Esophagus squamous epithelium (tissue), 5 donors: ENCODE measurements at regions not wholly inside any gene's neighbourhood (a gene's known extent, or its start where the extent isn't known, plus 50 kb on each side); places are given as distances from the start of the nearest gene placed in this dataset.

Source experiments
- DNase-seq: peaks from one replicate; lab custom pipeline; 2025; lab: John Stamatoyannopoulos, UW
- H3K27ac ChIP-seq, 4 donors: fragments of 200-600 bp; sonication (generic); one replicate each; pipeline ENCODE4 v1.5.1; 2016 to 2019; ENCODE audit warnings: mild to moderate bottlenecking in 1 of 4
- H3K27me3 ChIP-seq, 4 donors: fragments of 200-600 bp; sonication (generic); 1 replicate in 3 of 4; 2 replicates in 1 of 4; pipeline versions ENCODE4 v1.5.1 to v1.6.0; 2017 to 2021; ENCODE audit warnings: antibody characterized with exemption in 1 of 4
- H3K36me3 ChIP-seq, 3 donors: fragments of 200-600 bp; sonication (generic); one replicate each; pipeline ENCODE4 v1.5.1; 2016 to 2019
- H3K4me1 ChIP-seq, 3 donors: fragments of 200-600 bp; sonication (generic); one replicate each; pipeline ENCODE4 v1.5.1; 2017 to 2019
- H3K4me3 ChIP-seq, 4 donors: fragments of 200-600 bp; sonication (generic); 1 replicate in 3 of 4; 2 replicates in 1 of 4; pipeline ENCODE4 v1.5.1; 2016 to 2019; ENCODE audit warnings: mild to moderate bottlenecking in 2 of 4, moderate library complexity in 1 of 4
- H3K9me3 ChIP-seq, 3 donors: fragments of 200-600 bp; sonication (generic); one replicate each; pipeline ENCODE4 v1.5.1; 2016 to 2019
- POLR2A ChIP-seq, 4 donors: fragments of 450-650 bp; IDR thresholded peaks; one replicate each; pipeline ENCODE4 v1.6.1; 2017; ENCODE audit warnings: antibody characterized with exemption in 4 of 4, mild to moderate bottlenecking in 4 of 4, moderate library complexity in 3 of 4
- WGBS, 2 donors: methylation state at CpG; one replicate each; pipeline ENCODE4 v1.1.5; 2018; 5-methylcytosine and 5-hydroxymethylcytosine counted together
- intact Hi-C: fragments of 100-400 bp; cut with DNase I; formaldehyde crosslinking; loops from one replicate; pipeline ENCODE4 v1.15.0; 2022
- TF ChIP-seq, protein P1 (sequence below), 6 experiments: fragments of 450-650 bp in 4 of 6; fragments of 200-600 bp in 2 of 6; sonication (generic) in 2 of 6; IDR thresholded peaks; one replicate each; pipeline ENCODE4 v1.5.1; 2016 to 2019; ENCODE audit warnings: antibody characterized with exemption in 6 of 6, mild to moderate bottlenecking in 4 of 6, moderate library complexity in 4 of 6
- donor health status: DM: yes; HTN: yes; CAD: no.

DNA sequence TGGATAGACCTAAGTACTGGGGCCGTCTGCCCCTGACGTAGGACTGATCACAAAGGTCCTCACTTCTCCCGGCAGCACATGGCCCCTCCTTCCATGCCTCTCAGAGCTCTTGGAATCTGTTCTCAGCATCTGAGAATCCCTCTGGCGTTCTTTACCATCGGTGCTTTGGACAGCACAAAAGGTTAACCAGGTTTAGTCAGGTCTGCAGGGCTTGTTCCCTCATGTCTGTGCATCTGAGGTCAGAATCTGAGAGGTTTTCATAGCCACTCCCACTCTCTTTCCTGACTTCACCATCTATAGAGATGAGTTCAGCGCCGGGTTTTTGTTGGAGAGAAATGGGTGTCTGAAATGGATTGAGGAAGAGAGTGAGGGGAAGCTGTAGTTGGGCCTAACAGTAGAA, 130.0 kb upstream of the ARHGAP5 start:
- H3K27ac ChIP-seq = peak overlapping the region in 1 of 4 donors; percentile 75
- intact Hi-C loops = no loop called here
- 50 to 57% methylated on average over 5 of the region's 7 CpGs for WGBS, 2 donors

DNA sequence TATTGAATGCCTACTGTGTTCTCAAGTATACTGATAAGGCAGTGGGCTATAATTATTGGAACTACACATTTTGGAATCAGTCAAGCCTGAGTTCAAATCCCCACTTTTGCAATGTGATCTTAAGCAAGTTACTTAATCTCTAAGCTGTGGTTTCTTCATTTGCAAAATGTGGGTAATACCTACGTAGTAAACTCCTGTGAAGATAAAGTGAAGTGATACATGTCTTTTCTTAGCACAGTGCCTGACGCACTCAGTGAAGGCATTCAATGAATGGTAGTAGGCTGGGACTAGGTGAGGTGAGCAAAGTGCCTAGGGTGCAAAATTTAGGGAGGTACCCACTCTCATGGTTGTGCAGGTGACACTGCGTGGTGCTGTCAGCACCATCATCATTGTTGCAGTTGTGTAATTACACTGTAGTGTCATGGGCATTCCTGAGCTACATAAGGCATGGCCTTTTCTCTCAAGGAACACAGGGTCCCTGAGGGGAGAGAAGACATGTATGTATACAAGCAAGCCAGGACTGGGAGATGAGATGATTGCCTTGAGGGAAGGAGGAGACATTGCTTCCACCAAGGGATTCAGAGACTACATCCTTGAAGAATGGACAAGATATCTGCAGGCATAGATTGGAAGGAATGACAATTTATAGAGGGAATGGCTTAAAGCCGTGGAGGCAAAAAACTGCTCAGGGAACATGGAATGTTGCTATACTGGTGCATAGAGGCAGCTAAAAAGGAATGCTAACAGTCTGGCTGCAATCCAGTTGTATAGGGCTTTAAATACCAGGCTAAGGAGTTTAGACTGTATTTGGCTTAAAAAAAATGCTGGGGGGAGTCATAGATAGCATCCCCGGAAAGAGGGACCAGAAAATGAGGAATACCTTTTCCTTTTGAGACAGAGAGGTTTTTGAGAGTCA, 129.2 kb upstream of the ARHGAP5 start:
- intact Hi-C loops = no loop called here
- Histone ChIP-seq H3K27me3 (no peaks in the 10 kb centered on the region), H3K36me3 (no peaks in the 10 kb centered on the region), H3K27ac (peak overlapping the region in 1 of 4 donors; percentile 75), H3K9me3 (no peaks in the 10 kb centered on the region), H3K4me1 (peaks cover 6 to 58% (median 27%) of the 10 kb centered on the region in 3 donors), H3K4me3 (no peak overlapping the region)
- WGBS, 2 donors = 68 to 71% methylated on average over 4 to 5 of the region's 5 CpGs
- TF ChIP-seq, protein P1, sequence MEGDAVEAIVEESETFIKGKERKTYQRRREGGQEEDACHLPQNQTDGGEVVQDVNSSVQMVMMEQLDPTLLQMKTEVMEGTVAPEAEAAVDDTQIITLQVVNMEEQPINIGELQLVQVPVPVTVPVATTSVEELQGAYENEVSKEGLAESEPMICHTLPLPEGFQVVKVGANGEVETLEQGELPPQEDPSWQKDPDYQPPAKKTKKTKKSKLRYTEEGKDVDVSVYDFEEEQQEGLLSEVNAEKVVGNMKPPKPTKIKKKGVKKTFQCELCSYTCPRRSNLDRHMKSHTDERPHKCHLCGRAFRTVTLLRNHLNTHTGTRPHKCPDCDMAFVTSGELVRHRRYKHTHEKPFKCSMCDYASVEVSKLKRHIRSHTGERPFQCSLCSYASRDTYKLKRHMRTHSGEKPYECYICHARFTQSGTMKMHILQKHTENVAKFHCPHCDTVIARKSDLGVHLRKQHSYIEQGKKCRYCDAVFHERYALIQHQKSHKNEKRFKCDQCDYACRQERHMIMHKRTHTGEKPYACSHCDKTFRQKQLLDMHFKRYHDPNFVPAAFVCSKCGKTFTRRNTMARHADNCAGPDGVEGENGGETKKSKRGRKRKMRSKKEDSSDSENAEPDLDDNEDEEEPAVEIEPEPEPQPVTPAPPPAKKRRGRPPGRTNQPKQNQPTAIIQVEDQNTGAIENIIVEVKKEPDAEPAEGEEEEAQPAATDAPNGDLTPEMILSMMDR (IDR thresholded peaks at IDR 0.05) = no peak
- TF ChIP-seq POLR2A (IDR thresholded peaks at IDR 0.05) = no peak
- DNase-seq = no peak

More for the DNA sequence above, 130.0 kb upstream of the ARHGAP5 start:
- TF ChIP-seq, protein P1 (IDR thresholded peaks at IDR 0.05) = no peak
- TF ChIP-seq POLR2A (IDR thresholded peaks at IDR 0.05) = no peak
- DNase-seq = no peak
- Histone ChIP-seq H3K36me3 (no peaks in the 10 kb centered on the region), H3K4me1 (peaks cover 6 to 58% (median 27%) of the 10 kb centered on the region in 3 donors), H3K9me3 (no peaks in the 10 kb centered on the region), H3K4me3 (no peak overlapping the region), H3K27me3 (no peaks in the 10 kb centered on the region)

DNA sequence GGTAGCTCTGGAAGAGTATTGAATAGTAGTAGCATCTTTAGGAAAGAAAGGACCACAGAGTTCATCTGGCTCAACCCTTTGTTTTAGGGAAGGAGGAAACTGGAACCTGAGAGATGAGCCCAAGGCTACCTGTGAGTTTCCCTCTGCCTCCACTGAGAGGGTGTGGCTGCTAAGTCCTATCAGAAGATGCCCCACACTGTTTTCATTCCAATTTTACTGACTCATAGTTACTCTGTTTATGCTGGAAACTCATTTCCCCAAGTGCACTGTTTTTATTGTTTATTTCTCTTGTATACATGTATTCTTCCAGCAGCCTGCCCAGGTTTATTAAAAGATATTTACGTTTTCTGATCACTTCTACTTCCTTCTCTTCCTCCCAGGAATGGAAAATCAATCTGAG, 127.4 kb upstream of the ARHGAP5 start:
- no peak for TF ChIP-seq POLR2A (IDR thresholded peaks at IDR 0.05)
- TF ChIP-seq, protein P1 (IDR thresholded peaks at IDR 0.05) = no peak
- no peaks in the 10 kb centered on the region for H3K9me3 ChIP-seq
- 41 to 47% methylated on average over 1 of the region's 1 CpG for WGBS, 2 donors
- H3K36me3 ChIP-seq = no peaks in the 10 kb centered on the region
- no peak overlapping the region for H3K4me3 ChIP-seq
- H3K4me1 ChIP-seq = peaks cover 6 to 51% (median 24%) of the 10 kb centered on the region in 3 donors
- no peak for DNase-seq
- H3K27me3 ChIP-seq = no peaks in the 10 kb centered on the region
- H3K27ac ChIP-seq = peak overlapping the region in 3 of 4 donors; percentile 58 to 62 (median 59)
- intact Hi-C loops = no loop called here

DNA sequence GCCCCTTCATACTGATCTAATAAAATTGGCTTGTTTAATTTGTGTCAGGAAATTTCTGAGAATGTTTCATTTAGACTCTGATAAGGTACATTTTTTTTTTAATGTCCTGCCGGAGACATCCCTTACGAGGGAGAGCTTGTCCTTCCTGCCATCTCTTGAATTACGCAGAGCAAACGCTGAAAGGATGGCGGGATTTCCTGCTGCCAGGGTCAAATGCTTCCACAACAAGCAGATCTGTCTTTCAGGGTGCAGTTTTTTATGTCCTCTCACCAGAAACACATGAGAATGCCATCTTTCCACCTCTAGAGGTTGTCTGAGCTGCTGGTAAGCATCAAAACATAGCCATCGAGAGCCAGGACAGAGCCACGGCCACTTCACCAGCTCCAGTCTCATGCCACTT, 126.8 kb upstream of the ARHGAP5 start:
- intact Hi-C loops = no loop called here
- H3K9me3 ChIP-seq = no peaks in the 10 kb centered on the region
- WGBS, 2 donors = 64 to 68% methylated on average over 6 to 7 of the region's 7 CpGs
- no peaks in the 10 kb centered on the region for H3K36me3 ChIP-seq
- no peak for DNase-seq
- peak overlapping the region; percentile 39 to 62 (median 58) for H3K27ac ChIP-seq
- peaks cover 1 to 45% (median 19%) of the 10 kb centered on the region in 3 donors for H3K4me1 ChIP-seq
- H3K4me3 ChIP-seq = no peak overlapping the region
- TF ChIP-seq POLR2A (IDR thresholded peaks at IDR 0.05) = no peak
- TF ChIP-seq, protein P1 (IDR thresholded peaks at IDR 0.05) = no peak
- H3K27me3 ChIP-seq = no peaks in the 10 kb centered on the region
